Kidney (tissue), 13 donors: ENCODE measurements at regions not wholly inside any gene's neighbourhood (a gene's known extent, or its start where the extent isn't known, plus 50 kb on each side); places are given as distances from the start of the nearest gene placed in this dataset.
A peak's percentile ranks its signal among the peaks of the same experiment; 100 is the strongest.

Experiments
- DNase-seq, 5 donors: peaks; one replicate each; pipeline ENCODE4 v3.0.0-alpha.2; 2013 to 2020
- FAIRE-seq: peaks from 2 replicates; lab custom pipeline; 2012; peaks lifted over from hg19 to GRCh38; lab: Jason Lieb, UNC
- H3K27ac ChIP-seq, 2 donors: one replicate each; pipeline ENCODE4 v1.7.0; 2013; ENCODE audit warnings: low read depth in 2 of 2, low read length in 2 of 2, inconsistent platforms in 1 of 2
- H3K27me3 ChIP-seq: one replicate; pipeline ENCODE4 v1.7.1; 2013; ENCODE audit warnings: low read length, inconsistent platforms; ENCODE audit not compliant: control insufficient read depth, insufficient read depth
- H3K36me3 ChIP-seq, 3 donors: one replicate each; pipeline versions ENCODE4 v1.7.0 to v1.7.1; 2013; ENCODE audit warnings: low read length in 3 of 3, control low read depth in 1 of 3, inconsistent platforms in 1 of 3; ENCODE audit not compliant: insufficient read depth in 3 of 3, control insufficient read depth in 2 of 3
- H3K4me1 ChIP-seq, 3 donors: one replicate each; pipeline versions ENCODE4 v1.7.0 to v1.7.1; 2013; ENCODE audit warnings: low read length in 3 of 3, inconsistent platforms in 1 of 3, low read depth in 1 of 3; ENCODE audit not compliant: control insufficient read depth in 2 of 3, insufficient read depth in 2 of 3
- H3K4me3 ChIP-seq, 3 donors: one replicate each; pipeline versions ENCODE4 v1.7.0 to v1.8.1; 2013; ENCODE audit warnings: low read length in 3 of 3, control low read depth in 1 of 3, inconsistent platforms in 1 of 3
- H3K9ac ChIP-seq, 3 donors: one replicate each; pipeline versions ENCODE4 v1.7.0 to v1.7.1; 2013; ENCODE audit warnings: low read length in 3 of 3, control low read depth in 1 of 3, inconsistent platforms in 1 of 3
- H3K9me3 ChIP-seq, 3 donors: one replicate each; pipeline versions ENCODE4 v1.7.0 to v1.7.1; 2013; ENCODE audit warnings: low read length in 3 of 3, control low read depth in 1 of 3, inconsistent platforms in 1 of 3; ENCODE audit not compliant: control insufficient read depth in 2 of 3, insufficient read depth in 1 of 3
- intact Hi-C: fragments of 100-400 bp; cut with DNase I; formaldehyde crosslinking; loops from one replicate; pipeline ENCODE4 v1.11.1; 2022
- TF ChIP-seq, protein P1 (sequence below): IDR thresholded peaks from 3 replicates; pipeline ENCODE4 v1.5.1; 2012; ENCODE audit warnings: mild to moderate bottlenecking, moderate library complexity, borderline replicate concordance; ENCODE audit not compliant: insufficient read depth; ENCODE audit errors: extremely low read depth
- donor health status: control.
- donor health status: control.
- donor health status: control.
- donor health status: control.
- donor health status: control.
- donor health status: DM: yes; HTN: yes; CAD: no.
- donor health status: Normal renal cell carcinoma (clear cell type).

DNA sequence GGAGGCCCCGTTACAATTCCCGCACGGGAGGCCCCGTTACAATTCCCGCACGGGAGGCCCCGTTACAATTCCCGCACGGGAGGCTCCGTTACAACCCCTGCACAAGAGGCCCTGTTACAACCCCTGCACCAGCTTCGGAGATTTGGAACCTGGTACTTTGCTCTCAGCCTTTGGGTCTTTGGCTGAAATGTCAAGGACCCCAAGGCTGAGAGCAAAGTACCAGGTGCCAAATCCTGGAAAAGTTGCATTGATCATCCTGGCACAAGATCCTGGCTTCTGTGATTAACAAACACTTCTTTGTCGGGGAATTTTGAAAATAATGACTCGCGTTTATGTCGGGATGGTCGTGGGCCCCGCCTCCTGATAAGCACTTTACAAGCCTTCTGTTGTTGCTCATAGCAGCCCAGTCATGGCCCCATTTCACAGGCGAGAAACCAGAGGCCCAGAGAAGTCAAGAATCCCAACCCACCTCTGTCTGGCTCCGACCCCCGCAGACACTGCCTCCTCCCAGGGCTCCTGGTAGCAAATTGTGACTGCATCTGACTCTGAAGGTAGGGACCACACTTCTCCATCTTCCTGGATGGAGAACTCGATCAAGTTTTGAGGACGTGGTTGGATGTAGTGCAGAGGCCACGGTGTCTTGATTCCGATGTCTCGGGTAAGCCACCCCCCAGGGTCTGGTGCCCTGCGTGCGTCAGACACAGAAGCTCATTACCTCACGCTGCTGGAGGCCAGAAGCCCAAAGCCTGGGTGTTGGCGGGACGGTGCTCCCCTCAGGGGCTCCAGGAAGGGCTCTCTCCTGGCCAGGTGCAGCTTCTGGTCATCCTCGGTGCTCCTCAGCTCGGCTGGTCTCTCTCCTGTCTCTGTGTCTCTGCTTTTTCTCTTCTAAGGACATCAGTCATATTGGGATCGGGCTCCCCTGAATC lies 60.3 kb downstream of the ADRA2C start:
- Histone ChIP-seq H3K4me3 (no peak overlapping the region), H3K9me3 (no peaks in the 10 kb centered on the region), H3K27ac (peak overlapping the region; percentile 23 to 83), H3K36me3 (no peaks in the 10 kb centered on the region), H3K9ac (no peak overlapping the region), H3K4me1 (peaks cover 0 to 19% (median 10%) of the 10 kb centered on the region in 3 donors), H3K27me3 (no peaks in the 10 kb centered on the region)
- DNase-seq (peak in 1 of 5 donors; percentile 56), FAIRE-seq (no peak)
- TF ChIP-seq, protein P1, sequence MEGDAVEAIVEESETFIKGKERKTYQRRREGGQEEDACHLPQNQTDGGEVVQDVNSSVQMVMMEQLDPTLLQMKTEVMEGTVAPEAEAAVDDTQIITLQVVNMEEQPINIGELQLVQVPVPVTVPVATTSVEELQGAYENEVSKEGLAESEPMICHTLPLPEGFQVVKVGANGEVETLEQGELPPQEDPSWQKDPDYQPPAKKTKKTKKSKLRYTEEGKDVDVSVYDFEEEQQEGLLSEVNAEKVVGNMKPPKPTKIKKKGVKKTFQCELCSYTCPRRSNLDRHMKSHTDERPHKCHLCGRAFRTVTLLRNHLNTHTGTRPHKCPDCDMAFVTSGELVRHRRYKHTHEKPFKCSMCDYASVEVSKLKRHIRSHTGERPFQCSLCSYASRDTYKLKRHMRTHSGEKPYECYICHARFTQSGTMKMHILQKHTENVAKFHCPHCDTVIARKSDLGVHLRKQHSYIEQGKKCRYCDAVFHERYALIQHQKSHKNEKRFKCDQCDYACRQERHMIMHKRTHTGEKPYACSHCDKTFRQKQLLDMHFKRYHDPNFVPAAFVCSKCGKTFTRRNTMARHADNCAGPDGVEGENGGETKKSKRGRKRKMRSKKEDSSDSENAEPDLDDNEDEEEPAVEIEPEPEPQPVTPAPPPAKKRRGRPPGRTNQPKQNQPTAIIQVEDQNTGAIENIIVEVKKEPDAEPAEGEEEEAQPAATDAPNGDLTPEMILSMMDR, result no peak
- intact Hi-C loops, result no loop called here

GRCh38 chr4:3827616-3828492 lies 61.7 kb downstream of the ADRA2C start:
- peak in 2 of 5 donors; percentile 51 to 96 for DNase-seq

DNA sequence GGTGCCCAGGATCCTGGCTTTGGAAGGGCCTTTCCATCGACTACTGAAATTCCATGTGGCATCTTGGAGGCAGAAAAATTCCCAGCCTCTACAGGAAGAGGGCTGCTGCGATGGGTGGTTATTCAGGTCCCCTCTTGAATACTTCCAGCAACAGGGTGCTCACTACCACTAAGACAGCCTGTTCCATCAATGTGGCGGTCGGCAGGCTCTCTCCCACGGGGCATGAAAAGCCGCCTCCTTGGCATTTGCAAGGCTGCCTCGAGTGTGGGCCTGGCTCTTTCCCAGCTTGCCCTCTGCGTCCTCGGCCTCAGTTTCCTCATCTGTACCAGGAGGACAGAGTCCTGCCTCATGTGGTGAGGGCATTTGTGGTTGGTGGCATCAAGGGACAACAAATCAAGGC lies 62.4 kb downstream of the ADRA2C start:
- TF ChIP-seq, protein P1, result no peak
- no peak overlapping the region for H3K4me3 ChIP-seq
- no peak for FAIRE-seq
- no peak overlapping the region for H3K9ac ChIP-seq
- H3K36me3 ChIP-seq, result no peaks in the 10 kb centered on the region
- no peaks in the 10 kb centered on the region for H3K27me3 ChIP-seq
- peak in 1 of 5 donors; percentile 31 for DNase-seq
- intact Hi-C loops, result no loop called here
- peak overlapping the region in 1 of 2 donors; percentile 37 for H3K27ac ChIP-seq
- H3K9me3 ChIP-seq, result no peaks in the 10 kb centered on the region
- peaks cover 0 to 19% (median 10%) of the 10 kb centered on the region in 3 donors for H3K4me1 ChIP-seq

More at GRCh38 chr4:3827616-3828492, 61.7 kb downstream of the ADRA2C start:
- no peak for FAIRE-seq
- H3K4me3 ChIP-seq, result peak overlapping the region in 1 of 3 donors; percentile 4
- TF ChIP-seq, protein P1, result no peak
- peak overlapping the region; percentile 23 to 83 for H3K27ac ChIP-seq
- no peaks in the 10 kb centered on the region for H3K9me3 ChIP-seq
- intact Hi-C loops, result no loop called here
- peaks cover 0 to 19% (median 10%) of the 10 kb centered on the region in 3 donors for H3K4me1 ChIP-seq
- H3K9ac ChIP-seq, result no peak overlapping the region
- no peaks in the 10 kb centered on the region for H3K36me3 ChIP-seq
- no peaks in the 10 kb centered on the region for H3K27me3 ChIP-seq
